ENCODE measurements at regions not wholly inside any gene's neighbourhood (a gene's known extent, or its start where the extent isn't known, plus 50 kb on each side); places are given as distances from the start of the nearest gene placed in this dataset.
"Not testable (repeated sequence)": the region's sequence is repeated elsewhere in the genome, so short reads cannot be mapped to it uniquely, and the experiment has no call there.

- no peak for DNase-seq (ENCODE audit: low spot score)
Measured at GRCh38 chr1:34369701-34370455, 193.2 kb downstream of the C1orf94 start.

- no peak for DNase-seq (ENCODE audit: low spot score)
Measured at GRCh38 chr1:34370748-34371147, 194.0 kb downstream of the C1orf94 start.

GRCh38 chr1:34371179-34371578, 194.5 kb downstream of the C1orf94 start:
- not testable (repeated sequence) for DNase-seq (ENCODE audit: low spot score)

- DNase-seq (ENCODE audit: low spot score) = no peak
Measured at GRCh38 chr1:34371829-34372532, 195.3 kb downstream of the C1orf94 start.

GRCh38 chr1:34372891-34373290, 196.2 kb downstream of the C1orf94 start:
- no peak for DNase-seq (ENCODE audit: low spot score)

GRCh38 chr1:34373912-34374311, 197.2 kb downstream of the C1orf94 start:
- DNase-seq (ENCODE audit: low spot score) = no peak

GRCh38 chr1:34376531-34376930, 199.8 kb downstream of the C1orf94 start:
- DNase-seq (ENCODE audit: low spot score) = no peak

- no peak for DNase-seq (ENCODE audit: low spot score)
Measured at GRCh38 chr1:34378968-34379856, 202.5 kb downstream of the C1orf94 start.

GRCh38 chr1:34379911-34380310, 203.2 kb downstream of the C1orf94 start:
- DNase-seq (ENCODE audit: low spot score) = no peak

- DNase-seq (ENCODE audit: low spot score) = no peak
Measured at GRCh38 chr1:34380526-34381124, 203.9 kb downstream of the C1orf94 start.

GRCh38 chr1:34389974-34390373, 213.3 kb downstream of the C1orf94 start:
- DNase-seq (ENCODE audit: low spot score) = no peak

GRCh38 chr1:34396042-34396441, 219.3 kb downstream of the C1orf94 start:
- no peak for DNase-seq (ENCODE audit: low spot score)

GRCh38 chr1:34398241-34398915, 221.7 kb downstream of the C1orf94 start:
- DNase-seq (ENCODE audit: low spot score) = no peak

- DNase-seq (ENCODE audit: low spot score) = no peak
Measured at GRCh38 chr1:34398916-34399275, 222.2 kb downstream of the C1orf94 start.

- DNase-seq (ENCODE audit: low spot score) = no peak
Measured at GRCh38 chr1:34400675-34401074, 224.0 kb downstream of the C1orf94 start.

GRCh38 chr1:34403156-34403555, 226.4 kb downstream of the C1orf94 start:
- DNase-seq (ENCODE audit: low spot score) = no peak

GRCh38 chr1:34404804-34405203, 228.1 kb downstream of the C1orf94 start:
- DNase-seq (ENCODE audit: low spot score) = no peak

- no peak for DNase-seq (ENCODE audit: low spot score)
Measured at GRCh38 chr1:34405266-34405959, 228.7 kb downstream of the C1orf94 start.

GRCh38 chr1:34406377-34406776, 229.7 kb downstream of the C1orf94 start:
- no peak for DNase-seq (ENCODE audit: low spot score)

GRCh38 chr1:34406833-34407539, 230.3 kb downstream of the C1orf94 start:
- no peak for DNase-seq (ENCODE audit: low spot score)
